Astrocyte (in vitro differentiated cells and primary cell): ENCODE measurements at regions not wholly inside any gene's neighbourhood (a gene's known extent, or its start where the extent isn't known, plus 50 kb on each side); places are given as distances from the start of the nearest gene placed in this dataset.

Experiments
- DNase-seq: peaks from one replicate; pipeline ENCODE4 v3.0.0-alpha.2; 2010; ENCODE audit warnings: low read depth
- FAIRE-seq: peaks from 2 replicates; lab custom pipeline; 2011; peaks lifted over from hg19 to GRCh38; lab: Jason Lieb, UNC
- H2AFZ ChIP-seq: 2 replicates; pipeline ENCODE4 v1.6.0; 2012; ENCODE audit warnings: low read depth, low read length, inconsistent platforms
- H3K27ac ChIP-seq: 2 replicates; pipeline ENCODE4 v1.5.1; 2011; ENCODE audit warnings: low read depth, low read length, inconsistent platforms
- H3K27me3 ChIP-seq: 2 replicates; pipeline ENCODE4 v1.6.0; 2011; ENCODE audit warnings: low read length, inconsistent platforms; ENCODE audit not compliant: insufficient read depth
- H3K36me3 ChIP-seq: 2 replicates; pipeline ENCODE4 v1.5.1; 2011; ENCODE audit warnings: low read length, inconsistent platforms; ENCODE audit not compliant: insufficient read depth
- H3K4me1 ChIP-seq: 2 replicates; pipeline ENCODE4 v1.5.1; 2011; ENCODE audit warnings: low read length, inconsistent platforms; ENCODE audit not compliant: insufficient read depth
- H3K4me2 ChIP-seq: 2 replicates; pipeline ENCODE4 v1.6.0; 2012; ENCODE audit warnings: low read length, inconsistent platforms
- H3K4me3 ChIP-seq: 2 replicates; pipeline ENCODE4 v1.5.1; 2011; ENCODE audit warnings: low read depth, mild to moderate bottlenecking, low read length, inconsistent platforms; ENCODE audit not compliant: insufficient read depth
- H3K79me2 ChIP-seq: 2 replicates; pipeline ENCODE4 v1.6.0; 2012; ENCODE audit warnings: mild to moderate bottlenecking, low read length, inconsistent platforms; ENCODE audit not compliant: insufficient read depth
- H3K9ac ChIP-seq: 2 replicates; pipeline ENCODE4 v1.6.0; 2012; ENCODE audit warnings: mild to moderate bottlenecking, low read length, inconsistent platforms
- H3K9me3 ChIP-seq: 2 replicates; pipeline ENCODE4 v1.5.1; 2012; ENCODE audit warnings: low read depth, mild to moderate bottlenecking, low read length, inconsistent platforms; ENCODE audit not compliant: insufficient read depth
- H4K20me1 ChIP-seq: 2 replicates; pipeline ENCODE4 v1.6.0; 2012; ENCODE audit warnings: low read length, inconsistent platforms; ENCODE audit not compliant: insufficient read depth
- H3K27ac Mint-ChIP-seq: one replicate; pipeline ENCODE4 v1.8.0; 2021; ENCODE audit warnings: mild to moderate bottlenecking, mixed read lengths; ENCODE audit not compliant: unreplicated experiment
- H3K27me3 Mint-ChIP-seq: one replicate; pipeline ENCODE4 v1.8.0; 2021; ENCODE audit warnings: low read depth, mixed read lengths; ENCODE audit not compliant: unreplicated experiment
- H3K36me3 Mint-ChIP-seq: one replicate; pipeline ENCODE4 v1.8.0; 2021; ENCODE audit warnings: low read depth, mixed read lengths; ENCODE audit not compliant: unreplicated experiment
- H3K4me1 Mint-ChIP-seq: one replicate; pipeline ENCODE4 v1.8.0; 2021; ENCODE audit warnings: low read depth, mixed read lengths; ENCODE audit not compliant: unreplicated experiment
- H3K4me3 Mint-ChIP-seq: one replicate; pipeline ENCODE4 v1.8.0; 2021; ENCODE audit warnings: mild to moderate bottlenecking, moderate library complexity, mixed read lengths; ENCODE audit not compliant: unreplicated experiment
- H3K9me3 Mint-ChIP-seq: one replicate; pipeline ENCODE4 v1.8.0; 2021; ENCODE audit warnings: mild to moderate bottlenecking, mixed read lengths; ENCODE audit not compliant: unreplicated experiment
- EZH2 ChIP-seq: IDR thresholded peaks from 2 replicates; pipeline ENCODE4 v1.6.1; 2012; ENCODE audit warnings: mild to moderate bottlenecking, low read length, inconsistent platforms; ENCODE audit not compliant: insufficient read depth
- TF ChIP-seq, protein P1 (sequence below): IDR thresholded peaks from 2 replicates; pipeline ENCODE4 v1.5.1; 2011; ENCODE audit warnings: low read depth, mild to moderate bottlenecking, inconsistent platforms, low read length, moderate library complexity; ENCODE audit not compliant: insufficient read depth

DNA sequence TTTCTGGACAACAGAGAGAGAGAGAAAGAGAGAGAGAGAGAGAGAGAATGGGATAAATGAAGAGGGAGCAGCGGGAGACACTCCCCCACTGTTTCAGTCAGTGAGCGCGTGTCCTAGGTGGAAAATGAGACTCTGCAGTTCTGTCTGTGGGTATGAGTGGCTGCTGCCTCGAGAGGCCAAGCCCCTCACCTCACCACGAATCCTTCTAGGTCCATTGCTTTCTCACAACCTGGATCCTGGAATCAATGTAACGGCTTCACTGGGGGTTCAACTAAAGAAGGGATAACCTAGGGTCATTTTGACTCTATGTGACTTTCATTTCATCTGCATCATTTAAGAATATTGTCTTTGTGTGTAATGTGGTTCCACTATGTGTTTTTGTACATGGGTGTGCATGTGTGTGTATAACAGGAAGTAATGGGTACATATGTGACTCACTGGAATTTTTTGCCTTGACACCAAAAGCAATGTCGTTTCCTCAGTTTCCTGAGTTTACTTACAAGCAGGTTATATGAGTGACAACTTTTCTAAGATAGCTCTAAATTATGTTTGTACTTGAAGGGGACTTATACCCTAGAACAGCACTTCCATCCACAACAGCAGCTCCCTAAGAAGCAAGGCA, 221.4 kb upstream of the TRIB2 start:
- no peak overlapping the region for H3K27ac ChIP-seq
- no peak overlapping the region for H3K9ac ChIP-seq
- H3K27me3 ChIP-seq: no peaks in the 10 kb centered on the region
- H3K4me3 Mint-ChIP-seq: no peak overlapping the region
- H3K79me2 ChIP-seq: no peaks in the 10 kb centered on the region
- H3K9me3 ChIP-seq: no peaks in the 10 kb centered on the region
- no peaks in the 10 kb centered on the region for H3K36me3 Mint-ChIP-seq
- FAIRE-seq: no peak
- H3K4me2 ChIP-seq: no peak overlapping the region
- no peaks in the 10 kb centered on the region for H3K9me3 Mint-ChIP-seq
- no peaks in the 10 kb centered on the region for H4K20me1 ChIP-seq
- peaks cover 14% of the 10 kb centered on the region for H3K4me1 Mint-ChIP-seq
- H3K4me1 ChIP-seq: peaks cover 10% of the 10 kb centered on the region
- no peak overlapping the region for H3K27ac Mint-ChIP-seq
- no peak overlapping the region for H3K4me3 ChIP-seq
- no peak overlapping the region for H2AFZ ChIP-seq
- TF ChIP-seq, protein P1, sequence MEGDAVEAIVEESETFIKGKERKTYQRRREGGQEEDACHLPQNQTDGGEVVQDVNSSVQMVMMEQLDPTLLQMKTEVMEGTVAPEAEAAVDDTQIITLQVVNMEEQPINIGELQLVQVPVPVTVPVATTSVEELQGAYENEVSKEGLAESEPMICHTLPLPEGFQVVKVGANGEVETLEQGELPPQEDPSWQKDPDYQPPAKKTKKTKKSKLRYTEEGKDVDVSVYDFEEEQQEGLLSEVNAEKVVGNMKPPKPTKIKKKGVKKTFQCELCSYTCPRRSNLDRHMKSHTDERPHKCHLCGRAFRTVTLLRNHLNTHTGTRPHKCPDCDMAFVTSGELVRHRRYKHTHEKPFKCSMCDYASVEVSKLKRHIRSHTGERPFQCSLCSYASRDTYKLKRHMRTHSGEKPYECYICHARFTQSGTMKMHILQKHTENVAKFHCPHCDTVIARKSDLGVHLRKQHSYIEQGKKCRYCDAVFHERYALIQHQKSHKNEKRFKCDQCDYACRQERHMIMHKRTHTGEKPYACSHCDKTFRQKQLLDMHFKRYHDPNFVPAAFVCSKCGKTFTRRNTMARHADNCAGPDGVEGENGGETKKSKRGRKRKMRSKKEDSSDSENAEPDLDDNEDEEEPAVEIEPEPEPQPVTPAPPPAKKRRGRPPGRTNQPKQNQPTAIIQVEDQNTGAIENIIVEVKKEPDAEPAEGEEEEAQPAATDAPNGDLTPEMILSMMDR: no peak
- TF ChIP-seq EZH2: no peak
- no peaks in the 10 kb centered on the region for H3K27me3 Mint-ChIP-seq
- DNase-seq: no peak
- H3K36me3 ChIP-seq: no peaks in the 10 kb centered on the region

DNA sequence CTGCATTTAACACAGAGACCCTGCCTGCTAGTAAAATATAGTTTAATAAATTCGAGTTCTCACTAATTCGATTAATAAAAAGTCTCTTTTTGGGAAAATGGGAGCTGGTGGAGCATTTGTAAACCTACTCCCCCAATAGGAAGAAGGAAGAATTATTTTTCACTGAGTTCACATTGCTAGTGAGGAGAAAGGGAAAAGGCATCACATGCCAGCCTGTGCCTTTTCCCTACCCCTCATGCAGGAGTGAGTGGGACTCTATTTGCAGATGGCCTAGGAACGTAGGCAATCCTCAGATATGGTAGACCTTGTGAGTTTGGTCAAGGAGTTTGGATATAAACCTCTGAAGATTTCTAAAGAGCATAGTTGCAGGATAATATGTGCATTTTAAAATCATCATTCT, 218.4 kb upstream of the TRIB2 start:
- Mint-ChIP-seq H3K36me3 (no peaks in the 10 kb centered on the region), H3K27me3 (no peaks in the 10 kb centered on the region), H3K27ac (peak overlapping the region; percentile 21), H3K4me1 (peaks cover 29% of the 10 kb centered on the region), H3K4me3 (no peak overlapping the region), H3K9me3 (no peaks in the 10 kb centered on the region)
- H3K27me3 ChIP-seq: no peaks in the 10 kb centered on the region
- DNase-seq (no peak), FAIRE-seq (no peak)
- H3K79me2 ChIP-seq: no peaks in the 10 kb centered on the region
- H2AFZ ChIP-seq: no peak overlapping the region
- no peaks in the 10 kb centered on the region for H3K9me3 ChIP-seq
- H3K4me1 ChIP-seq: peaks cover 4% of the 10 kb centered on the region
- H3K9ac ChIP-seq: no peak overlapping the region
- H3K36me3 ChIP-seq: no peaks in the 10 kb centered on the region
- H3K27ac ChIP-seq: no peak overlapping the region
- no peak overlapping the region for H3K4me3 ChIP-seq
- no peaks in the 10 kb centered on the region for H4K20me1 ChIP-seq
- TF ChIP-seq, protein P1: no peak
- TF ChIP-seq EZH2: no peak
- no peak overlapping the region for H3K4me2 ChIP-seq

DNA sequence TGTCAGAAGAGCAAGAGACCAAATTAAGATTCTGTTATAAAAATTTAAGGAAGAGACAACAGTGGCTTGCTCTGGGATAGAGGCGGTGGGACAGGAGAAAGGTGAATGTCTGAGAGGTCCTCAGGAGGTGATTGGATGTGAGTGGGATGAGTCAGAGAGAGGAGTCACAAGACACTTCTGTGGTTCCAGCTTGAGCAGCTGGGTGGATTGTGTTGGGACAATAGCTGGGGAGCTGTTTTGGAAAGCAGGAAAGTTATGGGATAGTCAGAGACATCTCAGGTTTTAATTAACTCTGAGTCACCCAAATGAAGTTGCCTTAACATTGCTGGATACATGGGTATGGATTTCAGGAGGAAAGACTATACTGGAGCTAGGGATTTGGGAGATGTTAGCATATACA, 218.0 kb upstream of the TRIB2 start:
- Histone ChIP-seq H3K4me1 (peaks cover under 1% of the 10 kb centered on the region), H3K9ac (no peak overlapping the region), H3K4me2 (no peak overlapping the region), H3K27me3 (no peaks in the 10 kb centered on the region), H3K4me3 (no peak overlapping the region), H3K79me2 (no peaks in the 10 kb centered on the region), H3K9me3 (no peaks in the 10 kb centered on the region), H2AFZ (no peak overlapping the region), H3K36me3 (no peaks in the 10 kb centered on the region), H4K20me1 (no peaks in the 10 kb centered on the region), H3K27ac (no peak overlapping the region)
- Mint-ChIP-seq H3K36me3 (no peaks in the 10 kb centered on the region), H3K9me3 (no peaks in the 10 kb centered on the region), H3K27me3 (no peaks in the 10 kb centered on the region), H3K4me3 (no peak overlapping the region), H3K4me1 (peaks cover 28% of the 10 kb centered on the region), H3K27ac (peak overlapping the region; percentile 21)
- FAIRE-seq (no peak), DNase-seq (peak; percentile 55)
- TF ChIP-seq, protein P1: no peak
- TF ChIP-seq EZH2: no peak
